Type B pancreatic cell (in vitro differentiated cells): ENCODE measurements at regions not wholly inside any gene's neighbourhood (a gene's known extent, or its start where the extent isn't known, plus 50 kb on each side); places are given as distances from the start of the nearest gene placed in this dataset.
A peak's percentile ranks its signal among the peaks of the same experiment; 100 is the strongest.
"Not testable (repeated sequence)": the region's sequence is repeated elsewhere in the genome, so short reads cannot be mapped to it uniquely, and the experiment has no call there.

Experiments
- DNase-seq: peaks from one replicate; pipeline ENCODE4 v3.0.0; 2021; ENCODE audit warnings: mixed read lengths; ENCODE audit not compliant: unreplicated experiment; ENCODE audit errors: extremely low spot score
- H3K27ac Mint-ChIP-seq: 2 replicates; pipeline ENCODE4 v1.8.0; 2021; ENCODE audit warnings: mild to moderate bottlenecking, mixed read lengths
- H3K27me3 Mint-ChIP-seq: 2 replicates; pipeline ENCODE4 v1.8.0; 2021; ENCODE audit warnings: mixed read lengths
- H3K36me3 Mint-ChIP-seq: 2 replicates; pipeline ENCODE4 v1.8.0; 2021; ENCODE audit warnings: mixed read lengths
- H3K4me1 Mint-ChIP-seq: one replicate; pipeline ENCODE4 v1.8.0; 2021; ENCODE audit warnings: mixed read lengths; ENCODE audit not compliant: unreplicated experiment
- H3K4me3 Mint-ChIP-seq: 2 replicates; pipeline ENCODE4 v1.8.0; 2021; ENCODE audit warnings: mild to moderate bottlenecking, mixed read lengths
- H3K9me3 Mint-ChIP-seq: 2 replicates; pipeline ENCODE4 v1.8.0; 2021; ENCODE audit warnings: mixed read lengths
- TF ChIP-seq, protein P1 (sequence below): fragments of 200-600 bp; sonication (generic); conservative IDR thresholded peaks from 2 replicates; pipeline ENCODE4 v1.5.0; 2021; ENCODE audit warnings: antibody characterized with exemption, mild to moderate bottlenecking

DNA sequence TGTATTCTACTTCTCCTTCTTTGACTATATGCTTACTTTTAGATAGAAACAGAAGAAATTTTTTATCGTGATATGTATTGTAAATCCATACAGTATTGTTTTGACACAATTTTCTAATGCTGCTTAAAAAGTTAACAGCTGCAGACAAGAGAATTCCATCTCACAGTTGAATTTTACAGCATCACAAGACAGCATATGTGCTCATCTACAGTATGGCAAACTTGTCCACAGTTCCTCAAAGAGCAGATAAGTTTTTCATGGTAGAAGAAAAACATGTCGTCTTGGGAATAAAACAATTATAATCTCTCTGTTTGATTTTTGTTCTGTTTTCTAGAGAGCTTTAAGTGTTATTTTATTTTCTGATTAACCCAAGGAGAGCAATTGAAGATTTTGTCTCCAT lies 438.5 kb upstream of the NUDT12 start:
- Mint-ChIP-seq H3K4me1 (no peaks in the 10 kb centered on the region), H3K9me3 (no peaks in the 10 kb centered on the region), H3K27me3 (no peaks in the 10 kb centered on the region), H3K4me3 (no peak overlapping the region), H3K27ac (no peak overlapping the region), H3K36me3 (no peaks in the 10 kb centered on the region)
- TF ChIP-seq, protein P1, sequence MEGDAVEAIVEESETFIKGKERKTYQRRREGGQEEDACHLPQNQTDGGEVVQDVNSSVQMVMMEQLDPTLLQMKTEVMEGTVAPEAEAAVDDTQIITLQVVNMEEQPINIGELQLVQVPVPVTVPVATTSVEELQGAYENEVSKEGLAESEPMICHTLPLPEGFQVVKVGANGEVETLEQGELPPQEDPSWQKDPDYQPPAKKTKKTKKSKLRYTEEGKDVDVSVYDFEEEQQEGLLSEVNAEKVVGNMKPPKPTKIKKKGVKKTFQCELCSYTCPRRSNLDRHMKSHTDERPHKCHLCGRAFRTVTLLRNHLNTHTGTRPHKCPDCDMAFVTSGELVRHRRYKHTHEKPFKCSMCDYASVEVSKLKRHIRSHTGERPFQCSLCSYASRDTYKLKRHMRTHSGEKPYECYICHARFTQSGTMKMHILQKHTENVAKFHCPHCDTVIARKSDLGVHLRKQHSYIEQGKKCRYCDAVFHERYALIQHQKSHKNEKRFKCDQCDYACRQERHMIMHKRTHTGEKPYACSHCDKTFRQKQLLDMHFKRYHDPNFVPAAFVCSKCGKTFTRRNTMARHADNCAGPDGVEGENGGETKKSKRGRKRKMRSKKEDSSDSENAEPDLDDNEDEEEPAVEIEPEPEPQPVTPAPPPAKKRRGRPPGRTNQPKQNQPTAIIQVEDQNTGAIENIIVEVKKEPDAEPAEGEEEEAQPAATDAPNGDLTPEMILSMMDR = no peak
- DNase-seq = no peak

- Mint-ChIP-seq H3K4me3 (no peak overlapping the region), H3K27ac (no peak overlapping the region), H3K9me3 (peaks cover 4% of the 10 kb centered on the region), H3K27me3 (no peaks in the 10 kb centered on the region), H3K4me1 (no peaks in the 10 kb centered on the region), H3K36me3 (no peaks in the 10 kb centered on the region)
- DNase-seq = no peak
- TF ChIP-seq, protein P1 = no peak
Observed at GRCh38 chr5:103993031-103993430, 430.4 kb upstream of the NUDT12 start.

GRCh38 chr5:103990064-103990463 lies 427.5 kb upstream of the NUDT12 start:
- no peak for DNase-seq
- Mint-ChIP-seq H3K27ac (no peak overlapping the region), H3K27me3 (no peaks in the 10 kb centered on the region), H3K36me3 (no peaks in the 10 kb centered on the region), H3K4me3 (no peak overlapping the region), H3K9me3 (peaks cover 8% of the 10 kb centered on the region), H3K4me1 (no peaks in the 10 kb centered on the region)
- TF ChIP-seq, protein P1 = no peak

- TF ChIP-seq, protein P1 = no peak
- DNase-seq = no peak
- Mint-ChIP-seq H3K36me3 (no peaks in the 10 kb centered on the region), H3K9me3 (peaks cover 4% of the 10 kb centered on the region), H3K4me3 (no peak overlapping the region), H3K27me3 (no peaks in the 10 kb centered on the region), H3K27ac (no peak overlapping the region), H3K4me1 (no peaks in the 10 kb centered on the region)
Observed at GRCh38 chr5:103981592-103981991, 419.0 kb upstream of the NUDT12 start.

- DNase-seq = no peak
- H3K9me3 Mint-ChIP-seq = no peaks in the 10 kb centered on the region
- H3K27me3 Mint-ChIP-seq = no peaks in the 10 kb centered on the region
- no peak overlapping the region for H3K4me3 Mint-ChIP-seq
- H3K4me1 Mint-ChIP-seq = no peaks in the 10 kb centered on the region
- TF ChIP-seq, protein P1 = peak; percentile 47
- no peaks in the 10 kb centered on the region for H3K36me3 Mint-ChIP-seq
- no peak overlapping the region for H3K27ac Mint-ChIP-seq
Observed at GRCh38 chr5:103973669-103974068, 411.1 kb upstream of the NUDT12 start.

- not testable (repeated sequence) for H3K4me1 Mint-ChIP-seq, H3K4me3 Mint-ChIP-seq, H3K27me3 Mint-ChIP-seq, H3K9me3 Mint-ChIP-seq, H3K36me3 Mint-ChIP-seq, H3K27ac Mint-ChIP-seq, DNase-seq
Observed at GRCh38 chr5:103966295-103966694, 403.7 kb upstream of the NUDT12 start.
